ENCODE measurements at regions not wholly inside any gene's neighbourhood (a gene's known extent, or its start where the extent isn't known, plus 50 kb on each side); places are given as distances from the start of the nearest gene placed in this dataset.

DNA sequence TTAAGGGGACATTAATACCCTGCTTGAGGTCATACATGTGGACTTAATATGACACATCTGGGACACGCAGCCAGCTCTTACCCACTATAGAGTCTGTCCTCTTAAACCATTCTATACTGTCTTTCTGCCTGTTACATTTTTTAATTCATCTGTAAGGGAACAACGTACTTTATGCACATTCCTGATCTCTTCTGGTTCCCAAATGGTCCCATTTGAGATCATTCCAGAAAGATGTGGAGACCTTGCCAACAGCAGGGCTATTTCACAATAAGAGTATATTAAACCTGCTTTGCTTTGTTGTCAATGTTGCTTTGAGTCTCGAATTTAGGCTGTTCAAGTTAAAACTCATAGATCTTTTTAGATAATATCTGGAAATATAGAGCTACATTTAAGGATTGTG is 332.2 kb upstream of the RAG2 start:
- DNase-seq (ENCODE audit: low read depth, low spot score), result no peak

- DNase-seq (ENCODE audit: low read depth, low spot score), result no peak
Observed at GRCh38 chr11:36929401-36929800, 331.4 kb upstream of the RAG2 start.

DNA sequence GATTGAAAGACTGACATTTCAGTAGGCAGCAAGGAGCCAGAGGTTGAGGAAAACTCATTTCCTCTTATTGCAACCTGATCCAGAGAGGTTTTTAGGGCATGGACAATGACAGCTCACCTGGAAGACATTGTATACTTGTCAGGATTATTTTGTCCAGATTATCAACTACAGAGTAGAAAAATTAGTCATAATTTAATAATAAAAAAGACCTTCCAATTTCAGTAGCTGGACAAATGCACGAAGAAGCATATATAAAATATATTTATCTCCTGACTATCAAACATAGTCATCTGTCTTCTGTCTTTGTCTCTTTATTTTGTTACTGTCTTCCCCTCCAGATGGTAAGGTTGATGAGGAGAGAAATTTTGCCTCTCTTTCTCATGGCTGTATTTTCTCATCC is 330.6 kb upstream of the RAG2 start:
- no peak for DNase-seq (ENCODE audit: low read depth, low spot score)

DNA sequence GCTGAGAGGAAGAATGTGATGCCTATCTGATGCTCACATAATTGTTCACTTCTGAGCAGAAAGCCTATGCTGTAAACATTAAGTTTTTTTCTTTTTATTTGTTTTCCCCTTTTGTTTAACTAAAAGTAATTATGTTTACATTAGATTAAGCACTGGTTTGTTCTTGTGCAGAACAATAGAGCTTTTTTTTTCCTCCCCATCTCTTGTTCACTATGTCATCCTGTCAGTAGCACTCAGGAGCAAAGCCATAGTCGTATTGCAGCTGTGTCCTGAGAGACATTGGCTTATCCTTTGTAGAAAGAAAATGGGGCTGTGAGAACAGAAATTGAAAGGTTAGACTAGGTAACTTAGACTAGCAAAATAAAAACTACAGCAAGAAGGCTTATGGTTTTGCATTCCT is 301.8 kb upstream of the RAG2 start:
- no peak for DNase-seq (ENCODE audit: low read depth, low spot score)

- DNase-seq (ENCODE audit: low read depth, low spot score), result no peak
Observed at GRCh38 chr11:36890841-36891240, 292.8 kb upstream of the RAG2 start.

GRCh38 chr11:36890121-36890679 is 292.2 kb upstream of the RAG2 start:
- DNase-seq (ENCODE audit: low read depth, low spot score), result no peak

- no peak for DNase-seq (ENCODE audit: low read depth, low spot score)
Observed at GRCh38 chr11:36885154-36885553, 287.1 kb upstream of the RAG2 start.

- no peak for DNase-seq (ENCODE audit: low read depth, low spot score)
Observed at GRCh38 chr11:36878737-36879136, 280.7 kb upstream of the RAG2 start.

DNA sequence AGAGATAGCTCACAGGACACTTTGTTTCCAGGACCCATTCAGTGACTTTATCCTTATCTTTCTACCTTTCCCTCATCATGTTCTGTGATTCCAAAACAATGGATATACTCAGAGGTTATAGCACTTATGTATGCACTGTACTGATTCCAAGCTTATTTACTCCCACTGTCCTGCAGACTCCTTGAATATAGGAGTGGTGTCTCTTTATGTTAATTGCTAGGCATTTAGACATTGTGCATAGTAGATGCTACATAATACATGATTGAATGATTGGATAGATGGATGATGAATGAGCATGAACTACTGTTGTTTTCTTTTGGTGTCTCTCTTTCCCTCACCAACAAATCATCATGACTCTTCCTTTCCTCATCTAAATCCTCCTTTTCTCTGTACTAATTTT is 279.1 kb upstream of the RAG2 start:
- DNase-seq (ENCODE audit: low read depth, low spot score), result no peak

DNA sequence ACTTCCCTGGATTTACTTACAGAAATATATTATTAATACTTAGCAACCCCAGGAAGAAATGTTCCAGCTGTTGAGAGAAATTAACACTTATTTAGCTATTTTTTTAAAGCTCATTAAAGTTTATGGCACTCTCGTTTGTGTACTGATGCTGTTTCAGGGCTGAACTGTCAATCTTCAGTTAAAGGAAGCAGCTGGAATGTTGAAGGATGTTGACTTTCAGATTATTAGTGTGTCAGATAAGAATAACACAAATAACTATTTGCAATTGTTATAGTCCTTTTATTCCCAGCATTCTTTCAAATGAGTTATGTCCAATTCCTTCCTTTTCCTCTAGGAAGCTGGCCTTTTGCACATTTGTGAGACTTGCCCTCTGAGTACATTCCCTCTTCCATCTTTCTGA is 278.2 kb upstream of the RAG2 start:
- no peak for DNase-seq (ENCODE audit: low read depth, low spot score)

DNA sequence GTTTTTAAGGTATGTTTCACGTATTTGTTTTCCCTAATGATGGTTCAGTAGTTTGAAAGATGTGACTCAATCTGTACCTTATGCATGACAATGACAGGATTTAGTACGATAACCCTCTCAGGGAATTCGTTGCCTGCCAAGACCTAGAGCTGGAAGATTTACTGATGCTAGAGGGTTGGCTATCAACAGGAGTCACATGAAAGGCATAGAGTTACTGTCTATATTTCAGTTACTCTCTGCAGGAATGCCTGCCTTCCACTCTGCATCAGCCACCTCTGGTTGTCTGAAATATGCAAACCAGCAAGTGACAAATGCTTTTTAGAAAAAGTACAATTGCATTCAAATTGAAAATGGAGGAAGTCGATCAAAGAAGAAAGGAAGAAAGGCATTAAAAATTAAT is 276.3 kb upstream of the RAG2 start:
- DNase-seq (ENCODE audit: low read depth, low spot score), result no peak

- DNase-seq (ENCODE audit: low read depth, low spot score), result no peak
Observed at GRCh38 chr11:36870361-36870760, 272.3 kb upstream of the RAG2 start.

- DNase-seq (ENCODE audit: low read depth, low spot score), result no peak
Observed at GRCh38 chr11:36868380-36868779, 270.3 kb upstream of the RAG2 start.

- DNase-seq (ENCODE audit: low read depth, low spot score), result no peak
Observed at GRCh38 chr11:36865846-36866245, 267.8 kb upstream of the RAG2 start.

DNA sequence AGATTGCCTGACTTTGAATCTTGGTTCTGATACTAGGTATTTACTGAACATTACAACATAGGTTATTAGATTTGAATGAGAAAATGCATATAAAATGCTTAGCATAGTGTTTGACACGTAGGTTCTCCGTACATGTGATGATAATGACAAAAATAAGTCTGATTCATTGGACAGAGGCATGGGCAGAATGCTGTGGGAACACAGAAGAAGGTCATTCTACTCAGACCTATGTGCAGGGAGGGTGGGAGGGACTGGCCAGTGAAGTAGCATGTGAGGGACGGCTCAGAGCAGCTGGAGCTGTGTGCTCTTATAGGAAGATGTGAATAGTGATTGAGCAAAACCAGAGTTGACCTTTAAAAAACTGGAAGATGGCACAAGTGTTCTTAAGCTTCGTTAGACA is 256.8 kb upstream of the RAG2 start:
- no peak for DNase-seq (ENCODE audit: low read depth, low spot score)

- DNase-seq (ENCODE audit: low read depth, low spot score), result no peak
Observed at GRCh38 chr11:36848660-36849059, 250.6 kb upstream of the RAG2 start.

GRCh38 chr11:36840378-36840777 is 242.3 kb upstream of the RAG2 start:
- no peak for DNase-seq (ENCODE audit: low read depth, low spot score)

DNA sequence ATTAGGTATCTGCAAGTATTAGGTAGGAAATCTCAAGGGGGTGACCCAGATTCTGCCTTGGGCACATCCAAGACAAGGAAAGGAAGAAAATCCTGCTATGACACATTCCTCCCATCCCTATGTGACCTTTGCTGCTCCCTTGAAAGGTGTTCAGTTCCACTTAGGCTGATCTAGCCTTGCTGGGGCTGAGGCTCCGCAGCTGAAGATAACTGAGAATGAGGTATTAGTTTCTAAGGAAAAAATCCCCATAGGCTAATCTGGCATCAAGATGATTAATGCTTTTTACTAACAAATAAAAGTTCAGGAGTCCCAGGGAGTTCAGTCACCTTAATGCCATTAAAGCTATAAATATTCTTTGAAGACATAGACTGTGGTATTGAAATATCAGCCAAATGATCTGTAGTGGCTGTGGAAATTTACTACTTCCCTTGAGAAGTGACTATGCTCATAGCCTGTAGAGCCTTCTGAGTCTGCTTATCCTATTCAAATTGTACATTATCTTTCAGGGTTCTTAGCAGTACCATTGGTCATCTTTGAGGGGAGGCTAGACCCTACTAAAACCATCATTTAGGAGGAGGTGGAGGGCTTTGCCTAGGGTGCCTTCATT is 239.9 kb upstream of the RAG2 start:
- no peak for DNase-seq (ENCODE audit: low read depth, low spot score)

GRCh38 chr11:36825251-36825650 is 227.2 kb upstream of the RAG2 start:
- no peak for DNase-seq (ENCODE audit: low read depth, low spot score)

DNA sequence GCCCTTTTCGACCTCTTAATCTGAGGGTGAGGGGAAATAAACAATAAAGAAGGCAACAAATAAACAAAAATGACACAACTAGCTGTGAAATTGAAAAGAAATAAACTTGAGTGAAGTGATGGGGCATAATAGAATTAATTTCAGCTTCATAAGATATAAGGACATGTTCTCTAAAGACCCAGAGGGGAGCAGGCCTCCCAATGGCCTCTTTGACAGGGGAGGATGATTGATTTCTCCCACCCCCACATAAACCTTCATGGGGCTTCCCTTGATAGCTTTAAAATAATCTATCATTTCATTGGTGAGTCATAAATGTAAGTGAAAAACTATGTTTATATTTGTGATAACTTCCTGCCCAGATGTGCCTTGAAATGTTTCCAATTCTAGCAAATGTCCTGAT is 226.3 kb upstream of the RAG2 start:
- DNase-seq (ENCODE audit: low read depth, low spot score), result no peak

DNA sequence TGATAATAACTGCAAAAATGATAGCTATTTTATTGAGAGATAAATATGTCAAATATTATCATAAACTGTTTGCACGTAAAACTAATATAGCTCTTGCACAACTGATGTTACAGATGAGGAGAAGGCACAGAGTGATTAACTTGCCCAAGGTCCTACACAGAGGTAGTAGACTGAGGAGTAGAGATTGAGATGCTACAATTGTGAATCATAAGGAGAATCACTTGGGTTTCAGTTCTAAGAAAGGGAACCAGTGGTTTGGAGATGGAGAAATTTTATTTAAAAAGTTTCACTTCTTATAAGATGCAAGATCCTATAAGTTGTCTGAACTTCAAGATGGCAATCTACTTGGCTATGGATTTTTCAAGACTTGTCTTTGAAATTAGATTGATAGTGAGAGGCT is 224.8 kb upstream of the RAG2 start:
- no peak for DNase-seq (ENCODE audit: low read depth, low spot score)

GRCh38 chr11:36818410-36818809 is 220.4 kb upstream of the RAG2 start:
- no peak for DNase-seq (ENCODE audit: low read depth, low spot score)

DNA sequence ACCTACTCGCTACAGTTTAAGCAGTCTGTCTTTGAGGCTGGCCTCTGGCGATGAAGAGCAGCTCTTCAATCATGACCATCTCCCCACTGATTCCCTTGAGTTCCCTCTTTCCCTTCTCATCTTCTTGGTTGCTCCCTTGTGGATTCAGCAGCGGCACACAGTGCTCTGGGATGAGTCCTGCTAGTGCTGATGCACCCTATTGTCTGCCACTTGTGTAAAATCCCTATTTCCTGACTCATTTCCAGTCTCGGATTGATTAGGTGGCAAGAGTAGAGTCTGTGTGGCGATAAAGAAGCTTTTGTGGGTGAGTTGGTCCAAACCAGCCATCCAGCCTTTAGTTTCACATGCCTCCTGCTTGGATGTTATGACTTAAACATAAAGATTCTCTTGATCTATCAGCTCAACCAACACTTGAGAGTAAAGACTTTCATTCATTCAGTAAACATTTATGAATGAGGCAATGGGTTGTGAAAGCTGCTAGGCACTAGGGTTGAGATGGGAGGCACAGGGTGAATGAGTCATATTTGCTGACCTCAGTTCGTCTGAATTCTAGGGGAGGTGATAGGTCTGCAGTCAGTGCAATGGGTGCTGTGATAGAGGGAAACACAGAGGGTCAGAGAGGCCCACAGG is 219.4 kb upstream of the RAG2 start:
- DNase-seq (ENCODE audit: low read depth, low spot score), result no peak

- DNase-seq (ENCODE audit: low read depth, low spot score), result no peak
Observed at GRCh38 chr11:36809303-36809702, 211.3 kb upstream of the RAG2 start.

Measured in iPS DF 19.7 (cell line).